Ascending aorta (tissue), 2 donors: ENCODE measurements at regions not wholly inside any gene's neighbourhood (a gene's known extent, or its start where the extent isn't known, plus 50 kb on each side); places are given as distances from the start of the nearest gene placed in this dataset.
A peak's percentile ranks its signal among the peaks of the same experiment; 100 is the strongest.

Experiments
- DNase-seq, 2 donors: peaks; one replicate each; pipeline ENCODE4 v3.0.0-alpha.2; 2019; ENCODE audit warnings: low spot score in 2 of 2
- H3K27ac ChIP-seq, 2 donors: fragments of 200-600 bp; sonication (generic); one replicate each; pipeline ENCODE4 v1.5.1; 2016 to 2017; ENCODE audit warnings: mild to moderate bottlenecking in 1 of 2
- H3K27me3 ChIP-seq: fragments of 200-600 bp; sonication (generic); one replicate; pipeline ENCODE4 v1.5.1; 2017
- H3K36me3 ChIP-seq, 2 donors: fragments of 200-600 bp; sonication (generic); one replicate each; pipeline ENCODE4 v1.5.1; 2016
- H3K4me1 ChIP-seq, 2 donors: fragments of 200-600 bp; sonication (generic); one replicate each; pipeline ENCODE4 v1.5.1; 2016 to 2017; ENCODE audit warnings: mild to moderate bottlenecking in 1 of 2
- H3K4me3 ChIP-seq, 2 donors: fragments of 200-600 bp; sonication (generic); one replicate each; pipeline ENCODE4 v1.5.1; 2016 to 2017; ENCODE audit warnings: mild to moderate bottlenecking in 1 of 2
- H3K9me3 ChIP-seq, 2 donors: fragments of 200-600 bp; sonication (generic); one replicate each; pipeline ENCODE4 v1.5.1; 2016
- intact Hi-C: fragments of 100-400 bp; cut with DNase I; formaldehyde crosslinking; loops from one replicate; pipeline ENCODE4 v1.15.1; 2023
- TF ChIP-seq, protein P1 (sequence below), 3 experiments: fragments of 200-600 bp in 2 of 3; fragments of 450-650 bp in 1 of 3; sonication (generic) in 2 of 3; IDR thresholded peaks; one replicate each; pipeline ENCODE4 v1.5.1; 2016 to 2019; ENCODE audit warnings: antibody characterized with exemption in 3 of 3, mild to moderate bottlenecking in 1 of 3, moderate library complexity in 1 of 3

DNA sequence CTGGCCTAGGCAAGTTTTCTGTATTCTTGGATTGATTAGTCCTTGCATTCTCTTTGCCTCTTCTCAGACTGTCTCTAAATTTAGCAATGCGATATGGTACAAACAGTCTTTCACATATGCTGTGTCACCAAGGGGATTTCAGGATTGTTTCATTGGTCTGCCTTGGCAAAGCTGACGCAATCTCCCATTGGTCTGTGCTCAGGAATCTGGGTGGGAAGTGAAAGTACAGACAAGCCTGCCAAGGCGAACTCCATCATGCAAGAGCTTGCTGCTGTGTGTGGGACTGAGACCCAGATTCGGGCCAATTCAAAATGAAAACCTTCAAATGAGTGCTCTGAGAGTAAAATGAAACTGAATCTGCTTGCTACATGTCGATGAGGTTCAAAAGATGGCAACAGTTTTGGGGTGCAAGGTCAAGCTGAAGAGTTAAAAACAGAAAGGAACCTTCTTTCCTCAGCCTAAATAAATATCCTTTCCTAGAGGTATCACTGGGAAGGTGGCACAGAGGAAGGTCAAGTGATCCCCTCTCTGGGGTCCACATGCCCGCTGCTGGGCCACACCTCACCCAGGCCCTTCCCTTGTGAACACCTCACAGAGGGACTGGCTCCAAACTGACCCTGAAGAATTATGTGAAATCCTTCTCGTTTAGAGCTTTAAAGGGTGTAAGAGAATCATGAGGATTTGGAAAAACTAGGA lies 198.8 kb upstream of the PREP start:
- intact Hi-C loops = loop anchor here (10.0 kb wide), 2 partner anchors 197 to 913 kb away; partner anchors contain the start of gene PREP
- H3K4me1 ChIP-seq = peaks cover 0 to 30% of the 10 kb centered on the region in 2 donors
- DNase-seq = peak; percentile 46 to 94
- TF ChIP-seq, protein P1, sequence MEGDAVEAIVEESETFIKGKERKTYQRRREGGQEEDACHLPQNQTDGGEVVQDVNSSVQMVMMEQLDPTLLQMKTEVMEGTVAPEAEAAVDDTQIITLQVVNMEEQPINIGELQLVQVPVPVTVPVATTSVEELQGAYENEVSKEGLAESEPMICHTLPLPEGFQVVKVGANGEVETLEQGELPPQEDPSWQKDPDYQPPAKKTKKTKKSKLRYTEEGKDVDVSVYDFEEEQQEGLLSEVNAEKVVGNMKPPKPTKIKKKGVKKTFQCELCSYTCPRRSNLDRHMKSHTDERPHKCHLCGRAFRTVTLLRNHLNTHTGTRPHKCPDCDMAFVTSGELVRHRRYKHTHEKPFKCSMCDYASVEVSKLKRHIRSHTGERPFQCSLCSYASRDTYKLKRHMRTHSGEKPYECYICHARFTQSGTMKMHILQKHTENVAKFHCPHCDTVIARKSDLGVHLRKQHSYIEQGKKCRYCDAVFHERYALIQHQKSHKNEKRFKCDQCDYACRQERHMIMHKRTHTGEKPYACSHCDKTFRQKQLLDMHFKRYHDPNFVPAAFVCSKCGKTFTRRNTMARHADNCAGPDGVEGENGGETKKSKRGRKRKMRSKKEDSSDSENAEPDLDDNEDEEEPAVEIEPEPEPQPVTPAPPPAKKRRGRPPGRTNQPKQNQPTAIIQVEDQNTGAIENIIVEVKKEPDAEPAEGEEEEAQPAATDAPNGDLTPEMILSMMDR (IDR thresholded peaks at IDR 0.05) = no peak
- no peaks in the 10 kb centered on the region for H3K36me3 ChIP-seq
- no peaks in the 10 kb centered on the region for H3K9me3 ChIP-seq
- H3K27me3 ChIP-seq = no peaks in the 10 kb centered on the region
- H3K27ac ChIP-seq = peak overlapping the region; percentile 62 to 87
- H3K4me3 ChIP-seq = peak overlapping the region; percentile 28 to 44

DNA sequence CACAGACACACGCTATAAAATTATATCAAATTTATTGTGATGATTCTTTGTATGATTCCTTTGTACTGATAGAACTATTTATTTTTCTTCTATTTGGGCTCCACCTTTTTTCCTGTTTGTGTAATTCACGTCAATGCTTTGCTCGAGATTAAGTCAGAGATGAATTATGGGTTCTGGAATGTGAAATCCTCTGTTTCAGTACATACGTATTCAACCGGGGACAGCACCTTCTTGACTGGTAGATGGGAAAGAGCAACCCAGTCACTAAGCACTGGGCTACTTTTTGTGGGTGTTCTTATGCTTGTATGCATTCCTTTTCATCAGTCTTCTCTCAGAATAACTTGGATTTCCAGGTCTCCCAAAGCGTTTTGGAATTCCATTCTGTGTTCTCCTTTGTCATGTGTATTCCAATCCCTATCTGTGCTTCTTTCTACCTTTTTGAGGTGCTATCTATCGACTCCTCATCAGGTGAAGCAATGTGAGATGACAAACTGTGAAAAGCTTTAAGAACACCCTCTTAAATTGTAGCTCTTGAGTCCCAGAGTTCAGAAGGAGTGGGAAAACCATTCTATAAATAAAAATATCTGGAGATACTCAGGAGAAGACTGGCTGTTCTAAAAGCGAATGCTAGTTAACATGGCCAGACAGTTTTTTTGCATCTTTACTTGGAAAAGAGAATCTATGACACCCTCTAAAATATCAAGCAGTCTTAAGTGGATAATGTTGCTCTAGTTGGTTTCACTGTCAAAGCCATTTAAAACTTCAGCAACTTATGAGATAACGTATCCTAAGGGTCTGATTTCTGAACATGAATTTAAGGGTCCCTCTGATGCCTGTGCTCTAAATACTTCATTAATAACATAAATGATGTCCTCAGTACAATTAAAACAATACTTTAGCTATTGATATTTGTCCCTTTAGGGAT lies 197.7 kb upstream of the PREP start:
- DNase-seq = no peak
- intact Hi-C loops = loop anchor here (10.0 kb wide), 2 partner anchors 196 to 914 kb away; partner anchors contain the start of gene PREP
- peak overlapping the region; percentile 62 to 87 for H3K27ac ChIP-seq
- H3K4me3 ChIP-seq = peak overlapping the region; percentile 28 to 44
- TF ChIP-seq, protein P1 (IDR thresholded peaks at IDR 0.05) = no peak
- H3K36me3 ChIP-seq = no peaks in the 10 kb centered on the region
- H3K27me3 ChIP-seq = no peaks in the 10 kb centered on the region
- peaks cover 0 to 36% of the 10 kb centered on the region in 2 donors for H3K4me1 ChIP-seq
- no peaks in the 10 kb centered on the region for H3K9me3 ChIP-seq

DNA sequence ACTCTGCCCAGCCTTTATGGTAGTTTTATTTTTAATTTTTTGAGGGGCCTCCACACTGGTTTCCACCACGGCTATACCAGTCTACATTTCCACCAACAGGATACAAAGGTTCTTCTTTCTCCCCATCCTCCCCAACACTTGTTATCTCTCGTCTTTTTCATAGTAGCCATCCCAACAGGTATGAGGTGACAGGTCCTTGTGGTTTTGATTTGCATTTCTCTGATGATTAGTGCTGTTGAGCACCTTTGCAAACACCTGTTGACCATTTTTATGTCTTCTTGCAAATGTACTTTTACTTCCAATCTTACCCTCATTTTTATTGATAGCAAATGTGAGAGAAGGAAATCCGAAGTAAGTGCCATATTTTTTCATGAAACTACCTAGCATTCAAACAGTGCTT lies 195.4 kb upstream of the PREP start:
- intact Hi-C loops = loop anchor here (10.0 kb wide), 1 partner anchor 727 kb away; the partner anchor contains the start of gene ATG5
- Histone ChIP-seq H3K27me3 (no peaks in the 10 kb centered on the region), H3K36me3 (no peaks in the 10 kb centered on the region), H3K27ac (no peak overlapping the region), H3K4me3 (no peak overlapping the region), H3K9me3 (no peaks in the 10 kb centered on the region), H3K4me1 (peaks cover 6 to 44% of the 10 kb centered on the region in 2 donors)
- TF ChIP-seq, protein P1 (IDR thresholded peaks at IDR 0.05) = no peak
- DNase-seq = no peak

DNA sequence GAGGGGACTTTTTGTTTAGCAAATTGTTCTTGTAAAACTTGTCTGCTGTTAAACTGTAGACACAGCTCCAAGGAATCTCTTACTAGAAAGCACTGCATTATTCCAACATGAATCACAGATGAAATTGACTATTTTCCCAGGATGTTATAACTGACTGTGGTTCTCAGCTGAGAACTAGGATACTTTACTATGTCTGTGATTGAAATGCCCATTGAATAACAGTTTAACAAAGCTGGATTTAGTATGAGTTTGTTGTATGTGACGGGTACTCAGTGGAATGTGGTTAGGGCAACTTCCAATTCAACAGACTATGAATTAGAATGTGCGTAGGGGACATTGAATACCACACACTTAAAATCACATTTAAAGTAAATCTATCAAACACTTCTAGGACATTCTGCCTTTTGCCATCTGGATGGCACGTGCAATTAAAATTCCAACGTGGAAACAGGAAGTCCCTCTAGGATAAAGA lies 193.4 kb upstream of the PREP start:
- H3K36me3 ChIP-seq = no peaks in the 10 kb centered on the region
- DNase-seq = no peak
- H3K4me3 ChIP-seq = no peak overlapping the region
- TF ChIP-seq, protein P1 (IDR thresholded peaks at IDR 0.05) = no peak
- peak overlapping the region in 1 of 2 donors; percentile 46 for H3K27ac ChIP-seq
- H3K27me3 ChIP-seq = no peaks in the 10 kb centered on the region
- no peaks in the 10 kb centered on the region for H3K9me3 ChIP-seq
- peaks cover 6 to 39% of the 10 kb centered on the region in 2 donors for H3K4me1 ChIP-seq
- intact Hi-C loops = loop anchor here (10.0 kb wide), 1 partner anchor 728 kb away; the partner anchor contains the start of gene ATG5

DNA sequence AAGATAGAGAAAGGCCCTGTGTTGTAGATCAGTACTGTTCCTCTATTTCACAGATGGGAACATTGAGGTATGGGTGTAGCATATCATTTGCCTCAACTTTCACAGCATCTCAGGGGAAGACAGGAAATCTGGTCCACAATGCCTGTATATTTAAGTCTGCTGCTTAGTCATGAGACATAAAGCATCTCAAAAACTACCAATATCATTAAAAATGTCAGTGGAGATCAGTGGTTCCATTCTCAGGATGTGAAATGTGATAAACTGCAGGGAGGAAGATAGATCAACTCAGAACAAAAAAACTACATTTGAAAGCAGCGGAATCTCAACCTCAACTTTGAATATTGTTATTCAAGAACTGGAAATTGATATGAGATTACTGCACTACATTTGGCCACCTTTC lies 192.9 kb upstream of the PREP start:
- no peak overlapping the region for H3K4me3 ChIP-seq
- H3K9me3 ChIP-seq = no peaks in the 10 kb centered on the region
- H3K4me1 ChIP-seq = peaks cover 6 to 34% of the 10 kb centered on the region in 2 donors
- TF ChIP-seq, protein P1 (IDR thresholded peaks at IDR 0.05) = no peak
- H3K27me3 ChIP-seq = no peaks in the 10 kb centered on the region
- intact Hi-C loops = loop anchor here (10.0 kb wide), 1 partner anchor 729 kb away; the partner anchor contains the start of gene ATG5
- DNase-seq = no peak
- H3K36me3 ChIP-seq = no peaks in the 10 kb centered on the region
- no peak overlapping the region for H3K27ac ChIP-seq
